H1 (cell line): ENCODE measurements at regions not wholly inside any gene's neighbourhood (a gene's known extent, or its start where the extent isn't known, plus 50 kb on each side); places are given as distances from the start of the nearest gene placed in this dataset.

Experiments used
- EZH2 ChIP-seq: fragments of 200-600 bp; sonication (generic); IDR thresholded peaks from 2 replicates; pipeline ENCODE4 v1.7.1; 2012; ENCODE audit warnings: low read depth, mild to moderate bottlenecking, moderate library complexity, low read length, inconsistent platforms; ENCODE audit not compliant: severe bottlenecking
- POLR2AphosphoS5 ChIP-seq: IDR thresholded peaks from 2 replicates; pipeline ENCODE4 v1.6.1; 2011; ENCODE audit warnings: low read depth, low read length
- RAD21 ChIP-seq, 2 experiments: IDR thresholded peaks in 1 of 2; conservative IDR thresholded peaks in 1 of 2; 2 replicates each; pipeline ENCODE4 v1.6.1; 2011; ENCODE audit warnings: low read depth in 2 of 2, low read length in 2 of 2, improper control_type of control experiment in 1 of 2, inconsistent platforms in 1 of 2, mild to moderate bottlenecking in 1 of 2, moderate library complexity in 1 of 2
- SAP30 ChIP-seq: fragments of 300-600 bp; sonication (generic); IDR thresholded peaks from 2 replicates; pipeline ENCODE4 v1.7.1; 2012; ENCODE audit warnings: low read length, moderate library complexity, mild to moderate bottlenecking, inconsistent platforms; ENCODE audit not compliant: insufficient read depth, insufficient replicate concordance
- SIN3A ChIP-seq, 2 experiments: IDR thresholded peaks in 1 of 2; conservative IDR thresholded peaks in 1 of 2; 2 replicates each; pipeline ENCODE4 v1.6.1; 2011 to 2012; ENCODE audit warnings: low read length in 2 of 2, improper control_type of control experiment in 1 of 2, low read depth in 1 of 2, mild to moderate bottlenecking in 1 of 2
- TAF1 ChIP-seq: IDR thresholded peaks from 2 replicates; pipeline ENCODE4 v1.6.1; 2011; ENCODE audit warnings: mild to moderate bottlenecking, low read depth, low read length
- TF ChIP-seq, protein P1 (sequence below), 3 experiments: IDR thresholded peaks; 1 replicate in 2 of 3; 2 replicates in 1 of 3; pipeline versions ENCODE4 v1.5.1 to v1.6.1; 2011; ENCODE audit warnings: low read length in 3 of 3, mild to moderate bottlenecking in 3 of 3, inconsistent platforms in 2 of 3, low read depth in 1 of 3, moderate library complexity in 1 of 3; ENCODE audit not compliant: insufficient read depth in 1 of 3; ENCODE audit errors: control extremely low read depth in 1 of 3

GRCh38 chr9:73813546-73813945, 661.9 kb downstream of the ANXA1 start:
- TF ChIP-seq POLR2AphosphoS5 = no peak
- no peak for TF ChIP-seq TAF1
- no peak for TF ChIP-seq SIN3A (conservative IDR thresholded peaks at IDR 0.05 in 1 of 2, IDR thresholded peaks at IDR 0.05 in 1 of 2; ENCODE audit: low read depth in 1 of 2, low read length in 2 of 2)
- TF ChIP-seq EZH2 = no peak
- TF ChIP-seq SAP30 = no peak
- TF ChIP-seq, protein P1, sequence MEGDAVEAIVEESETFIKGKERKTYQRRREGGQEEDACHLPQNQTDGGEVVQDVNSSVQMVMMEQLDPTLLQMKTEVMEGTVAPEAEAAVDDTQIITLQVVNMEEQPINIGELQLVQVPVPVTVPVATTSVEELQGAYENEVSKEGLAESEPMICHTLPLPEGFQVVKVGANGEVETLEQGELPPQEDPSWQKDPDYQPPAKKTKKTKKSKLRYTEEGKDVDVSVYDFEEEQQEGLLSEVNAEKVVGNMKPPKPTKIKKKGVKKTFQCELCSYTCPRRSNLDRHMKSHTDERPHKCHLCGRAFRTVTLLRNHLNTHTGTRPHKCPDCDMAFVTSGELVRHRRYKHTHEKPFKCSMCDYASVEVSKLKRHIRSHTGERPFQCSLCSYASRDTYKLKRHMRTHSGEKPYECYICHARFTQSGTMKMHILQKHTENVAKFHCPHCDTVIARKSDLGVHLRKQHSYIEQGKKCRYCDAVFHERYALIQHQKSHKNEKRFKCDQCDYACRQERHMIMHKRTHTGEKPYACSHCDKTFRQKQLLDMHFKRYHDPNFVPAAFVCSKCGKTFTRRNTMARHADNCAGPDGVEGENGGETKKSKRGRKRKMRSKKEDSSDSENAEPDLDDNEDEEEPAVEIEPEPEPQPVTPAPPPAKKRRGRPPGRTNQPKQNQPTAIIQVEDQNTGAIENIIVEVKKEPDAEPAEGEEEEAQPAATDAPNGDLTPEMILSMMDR (IDR thresholded peaks at IDR 0.05; ENCODE audit: control extremely low read depth in 1 of 3, insufficient read depth in 1 of 3, low read depth in 1 of 3, low read length in 3 of 3) = no peak
- no peak for TF ChIP-seq RAD21 (IDR thresholded peaks at IDR 0.05 in 1 of 2, conservative IDR thresholded peaks at IDR 0.05 in 1 of 2; ENCODE audit: low read depth in 2 of 2, low read length in 2 of 2)
